ENCODE measurements at regions not wholly inside any gene's neighbourhood (a gene's known extent, or its start where the extent isn't known, plus 50 kb on each side); places are given as distances from the start of the nearest gene placed in this dataset.

DNA sequence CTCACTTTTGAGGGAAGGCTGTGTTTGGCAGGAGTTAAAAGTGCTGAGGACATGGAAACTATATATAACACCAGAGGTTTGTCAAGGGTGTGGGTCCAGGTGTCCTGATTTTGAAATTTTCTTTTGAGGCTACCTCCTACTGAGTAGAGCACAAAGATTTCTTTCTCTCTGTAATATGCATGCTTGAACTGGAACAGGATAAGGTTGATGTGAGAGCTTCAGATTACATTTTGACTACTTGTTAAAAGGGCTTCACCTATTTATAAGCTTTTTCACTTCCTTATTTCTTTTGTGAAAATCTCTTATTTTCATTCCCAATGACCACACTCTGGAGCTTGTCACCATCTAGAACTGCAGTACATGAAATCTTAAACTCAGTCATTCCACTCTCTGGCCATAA is 59.8 kb upstream of the PLA2G4A start:
- Histone ChIP-seq H3K9me3 (no peaks in the 10 kb centered on the region), H3K4me3 (no peak overlapping the region), H3K4me1 (no peaks in the 10 kb centered on the region), H3K27me3 (no peaks in the 10 kb centered on the region), H3K36me3 (no peaks in the 10 kb centered on the region), H3K27ac (no peak overlapping the region)
- TF ChIP-seq, protein P1, sequence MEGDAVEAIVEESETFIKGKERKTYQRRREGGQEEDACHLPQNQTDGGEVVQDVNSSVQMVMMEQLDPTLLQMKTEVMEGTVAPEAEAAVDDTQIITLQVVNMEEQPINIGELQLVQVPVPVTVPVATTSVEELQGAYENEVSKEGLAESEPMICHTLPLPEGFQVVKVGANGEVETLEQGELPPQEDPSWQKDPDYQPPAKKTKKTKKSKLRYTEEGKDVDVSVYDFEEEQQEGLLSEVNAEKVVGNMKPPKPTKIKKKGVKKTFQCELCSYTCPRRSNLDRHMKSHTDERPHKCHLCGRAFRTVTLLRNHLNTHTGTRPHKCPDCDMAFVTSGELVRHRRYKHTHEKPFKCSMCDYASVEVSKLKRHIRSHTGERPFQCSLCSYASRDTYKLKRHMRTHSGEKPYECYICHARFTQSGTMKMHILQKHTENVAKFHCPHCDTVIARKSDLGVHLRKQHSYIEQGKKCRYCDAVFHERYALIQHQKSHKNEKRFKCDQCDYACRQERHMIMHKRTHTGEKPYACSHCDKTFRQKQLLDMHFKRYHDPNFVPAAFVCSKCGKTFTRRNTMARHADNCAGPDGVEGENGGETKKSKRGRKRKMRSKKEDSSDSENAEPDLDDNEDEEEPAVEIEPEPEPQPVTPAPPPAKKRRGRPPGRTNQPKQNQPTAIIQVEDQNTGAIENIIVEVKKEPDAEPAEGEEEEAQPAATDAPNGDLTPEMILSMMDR (IDR thresholded peaks at IDR 0.05) = no peak
- intact Hi-C loops (cut with DNase I) = no loop called here
- no peak for ATAC-seq
- no peak for DNase-seq

DNA sequence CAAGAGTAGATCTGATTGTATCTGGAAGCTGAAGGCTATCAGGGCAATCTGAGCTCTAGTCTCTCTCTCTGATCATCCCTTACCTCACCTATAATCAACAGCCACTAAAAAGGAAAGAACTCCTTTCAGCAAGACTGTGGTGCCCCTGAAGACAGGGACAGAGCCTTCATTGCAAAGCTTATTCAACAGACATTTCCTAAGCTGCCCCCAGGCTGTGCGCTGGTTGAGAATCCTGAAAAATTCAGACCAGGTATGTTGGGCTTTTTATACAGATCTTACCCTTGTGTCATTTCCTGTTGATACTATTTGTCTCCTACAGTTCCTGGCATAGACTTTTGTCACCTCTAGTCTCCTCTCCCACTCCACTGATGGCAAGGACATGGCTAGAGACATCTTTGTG is 63.3 kb upstream of the PLA2G4A start:
- H3K9me3 ChIP-seq = no peaks in the 10 kb centered on the region
- H3K27ac ChIP-seq = no peak overlapping the region
- WGBS, 2 donors = 86 to 97% methylated on average over 1 of the region's 1 CpG
- no peak overlapping the region for H3K4me3 ChIP-seq
- no peaks in the 10 kb centered on the region for H3K4me1 ChIP-seq
- ATAC-seq (no peak), DNase-seq (no peak)
- TF ChIP-seq, protein P1 (IDR thresholded peaks at IDR 0.05) = no peak
- H3K27me3 ChIP-seq = no peaks in the 10 kb centered on the region
- intact Hi-C loops (cut with DNase I) = no loop called here
- no peaks in the 10 kb centered on the region for H3K36me3 ChIP-seq

DNA sequence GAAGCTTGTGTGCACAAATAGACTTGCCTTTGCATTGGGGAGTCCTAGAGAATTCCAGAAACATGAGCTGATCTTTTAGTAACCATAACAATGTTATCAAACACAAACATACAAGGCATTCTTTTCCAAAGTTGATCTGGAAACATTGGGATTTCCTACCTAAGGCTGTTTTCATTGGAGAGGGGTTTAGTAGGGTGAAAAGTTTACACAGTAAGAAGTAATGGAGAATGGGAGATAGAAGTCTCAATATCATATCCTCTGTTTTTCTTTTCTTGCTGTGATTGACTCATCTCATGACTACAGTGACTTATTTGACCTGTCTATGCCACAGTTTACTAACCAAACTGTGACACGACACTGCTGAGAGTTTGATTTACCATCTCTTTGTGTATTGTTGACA is 65.6 kb upstream of the PLA2G4A start:
- Histone ChIP-seq H3K27ac (no peak overlapping the region), H3K27me3 (no peaks in the 10 kb centered on the region), H3K4me1 (no peaks in the 10 kb centered on the region), H3K4me3 (no peak overlapping the region), H3K9me3 (no peaks in the 10 kb centered on the region), H3K36me3 (no peaks in the 10 kb centered on the region)
- intact Hi-C loops (cut with DNase I) = no loop called here
- TF ChIP-seq, protein P1 (IDR thresholded peaks at IDR 0.05) = no peak
- DNase-seq = no peak
- ATAC-seq = peak in 3 of 8 donors; percentile 21 to 58 (median 49)
- WGBS, 2 donors = 35 to 44% methylated on average over 1 of the region's 1 CpG

DNA sequence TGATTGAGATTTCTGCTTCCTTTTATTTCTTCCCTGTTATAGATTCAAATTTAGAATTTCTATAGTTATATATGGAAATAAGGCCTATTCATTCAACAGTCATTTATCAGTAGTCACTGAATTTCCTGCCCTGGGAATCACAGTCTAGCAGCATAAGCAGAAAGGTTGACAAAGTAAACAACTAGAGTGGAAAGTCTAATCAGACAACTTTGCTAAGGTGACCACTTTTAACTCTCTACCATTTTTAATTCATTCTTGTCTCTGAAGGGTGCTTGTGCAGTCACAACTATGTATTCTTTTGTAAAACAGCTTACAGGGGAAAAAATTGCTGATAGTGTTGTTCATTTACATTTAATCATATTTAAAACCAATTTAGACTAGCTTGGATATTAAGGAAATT is 66.1 kb upstream of the PLA2G4A start:
- no peaks in the 10 kb centered on the region for H3K27me3 ChIP-seq
- TF ChIP-seq, protein P1 (IDR thresholded peaks at IDR 0.05) = no peak
- H3K4me3 ChIP-seq = no peak overlapping the region
- no peak overlapping the region for H3K27ac ChIP-seq
- ATAC-seq (no peak), DNase-seq (no peak)
- no peaks in the 10 kb centered on the region for H3K4me1 ChIP-seq
- intact Hi-C loops (cut with DNase I) = no loop called here
- no peaks in the 10 kb centered on the region for H3K9me3 ChIP-seq
- no peaks in the 10 kb centered on the region for H3K36me3 ChIP-seq

DNA sequence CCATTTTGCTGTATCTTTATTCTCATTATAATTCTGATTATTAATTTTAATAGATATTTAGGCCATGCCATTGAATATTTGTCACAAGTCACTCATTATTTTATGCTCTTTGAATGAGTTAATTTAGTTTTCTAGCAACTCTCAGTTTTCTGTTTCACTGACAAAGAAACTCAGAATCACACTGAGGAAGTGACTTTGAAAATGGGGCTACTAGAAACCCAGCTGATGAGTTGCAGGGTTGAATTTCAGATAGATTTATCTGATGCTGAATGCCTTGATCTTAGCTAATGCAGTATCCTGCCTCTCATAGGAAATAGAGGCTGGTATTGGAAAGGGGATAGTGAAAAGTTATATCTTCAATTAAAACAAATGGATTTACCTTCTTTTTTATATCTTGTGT is 67.4 kb upstream of the PLA2G4A start:
- DNase-seq (no peak), ATAC-seq (no peak)
- intact Hi-C loops (cut with DNase I) = no loop called here
- Histone ChIP-seq H3K9me3 (no peaks in the 10 kb centered on the region), H3K4me3 (no peak overlapping the region), H3K27me3 (no peaks in the 10 kb centered on the region), H3K36me3 (no peaks in the 10 kb centered on the region), H3K27ac (no peak overlapping the region), H3K4me1 (no peaks in the 10 kb centered on the region)
- TF ChIP-seq, protein P1 (IDR thresholded peaks at IDR 0.05) = no peak
